ENCODE measurements at regions not wholly inside any gene's neighbourhood (a gene's known extent, or its start where the extent isn't known, plus 50 kb on each side); places are given as distances from the start of the nearest gene placed in this dataset.

DNA sequence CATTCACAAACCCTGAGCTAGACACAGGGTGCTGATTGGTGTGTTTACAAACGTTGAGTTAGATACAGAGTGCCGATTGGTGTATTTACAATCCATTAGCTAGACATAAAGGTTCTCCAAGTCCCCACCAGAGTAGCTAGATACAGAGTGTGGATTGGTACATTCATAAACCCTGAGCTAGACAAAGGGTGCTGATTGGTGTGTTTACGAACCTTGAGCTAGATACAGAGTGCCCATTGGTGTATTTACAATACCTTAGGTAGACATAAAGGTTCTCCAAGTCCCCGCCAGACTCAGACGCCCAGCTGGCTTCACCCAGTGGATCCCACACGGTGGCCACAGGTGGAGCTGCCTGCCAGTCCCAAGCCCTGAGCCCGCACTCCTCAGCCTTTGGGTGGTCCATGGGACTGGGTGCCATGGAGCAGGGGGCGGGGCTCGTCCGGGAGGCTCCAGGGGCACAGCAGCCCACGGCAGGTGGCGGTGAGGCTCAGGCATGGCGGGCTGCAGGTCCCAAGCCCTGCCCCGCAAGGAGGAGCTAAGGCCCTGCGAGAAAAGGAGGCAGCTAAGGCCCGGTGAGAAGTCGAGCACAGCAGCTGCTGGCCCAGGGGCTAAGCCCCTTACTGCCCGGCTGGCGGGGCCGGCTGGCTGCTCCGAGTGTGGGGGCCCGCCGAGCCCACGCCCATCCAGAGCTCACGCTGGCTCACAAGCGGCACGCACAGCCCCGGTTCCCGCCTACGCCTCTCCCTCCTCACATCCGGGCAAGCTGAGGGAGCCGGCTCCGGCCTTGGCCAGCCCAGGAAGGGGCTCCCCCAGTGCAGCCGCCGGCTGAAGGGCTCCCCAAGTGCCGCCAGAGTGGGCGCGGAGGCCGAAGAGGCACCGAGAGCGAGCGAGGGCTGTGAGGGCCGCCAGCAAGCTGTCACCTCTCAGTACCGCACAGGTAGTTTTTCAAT lies 1039.2 kb upstream of the CDH9 start:
- intact Hi-C loops (cut with DNase I; ENCODE audit: low total_unique reads): no loop called here
- no peak for DNase-seq (ENCODE audit: low spot score in 2 of 2)
- H3K27me3 ChIP-seq: no peaks in the 10 kb centered on the region
- peaks cover 4 to 6% of the 10 kb centered on the region in 2 donors for H3K9me3 ChIP-seq
- no peak overlapping the region for H3K4me3 ChIP-seq
- no peaks in the 10 kb centered on the region for H3K36me3 ChIP-seq
- no peak overlapping the region for H3K27ac ChIP-seq
- TF ChIP-seq POLR2AphosphoS5 (IDR thresholded peaks at IDR 0.05): no peak
- H3K4me1 ChIP-seq: no peaks in the 10 kb centered on the region

DNA sequence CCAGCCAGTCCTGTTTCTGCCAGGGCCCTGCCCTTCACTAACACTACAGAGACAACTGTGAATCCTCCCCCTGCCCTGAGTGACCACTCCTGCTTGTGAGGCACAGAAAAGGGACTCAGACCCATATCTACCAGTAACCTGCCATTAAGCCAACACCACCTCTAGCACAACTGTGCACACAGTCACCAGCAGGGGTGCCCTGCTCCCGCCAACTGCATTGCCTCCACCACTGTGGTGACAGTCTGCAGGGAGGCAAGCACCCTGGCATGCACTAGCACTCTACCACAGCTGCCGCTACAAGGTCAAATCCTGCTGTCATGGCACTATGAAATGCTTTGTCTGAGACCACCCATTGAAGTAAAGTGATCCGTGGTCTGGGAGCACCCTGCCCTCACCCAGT lies 1028.5 kb upstream of the CDH9 start:
- Histone ChIP-seq H3K27me3 (no peaks in the 10 kb centered on the region), H3K9me3 (no peaks in the 10 kb centered on the region), H3K36me3 (no peaks in the 10 kb centered on the region), H3K27ac (no peak overlapping the region), H3K4me3 (no peak overlapping the region), H3K4me1 (no peaks in the 10 kb centered on the region)
- no peak for DNase-seq (ENCODE audit: low spot score in 2 of 2)
- intact Hi-C loops (cut with DNase I; ENCODE audit: low total_unique reads): no loop called here
- TF ChIP-seq POLR2AphosphoS5 (IDR thresholded peaks at IDR 0.05) (no peak), POLR2A (IDR thresholded peaks at IDR 0.05) (no peak)
- TF ChIP-seq, protein P1, sequence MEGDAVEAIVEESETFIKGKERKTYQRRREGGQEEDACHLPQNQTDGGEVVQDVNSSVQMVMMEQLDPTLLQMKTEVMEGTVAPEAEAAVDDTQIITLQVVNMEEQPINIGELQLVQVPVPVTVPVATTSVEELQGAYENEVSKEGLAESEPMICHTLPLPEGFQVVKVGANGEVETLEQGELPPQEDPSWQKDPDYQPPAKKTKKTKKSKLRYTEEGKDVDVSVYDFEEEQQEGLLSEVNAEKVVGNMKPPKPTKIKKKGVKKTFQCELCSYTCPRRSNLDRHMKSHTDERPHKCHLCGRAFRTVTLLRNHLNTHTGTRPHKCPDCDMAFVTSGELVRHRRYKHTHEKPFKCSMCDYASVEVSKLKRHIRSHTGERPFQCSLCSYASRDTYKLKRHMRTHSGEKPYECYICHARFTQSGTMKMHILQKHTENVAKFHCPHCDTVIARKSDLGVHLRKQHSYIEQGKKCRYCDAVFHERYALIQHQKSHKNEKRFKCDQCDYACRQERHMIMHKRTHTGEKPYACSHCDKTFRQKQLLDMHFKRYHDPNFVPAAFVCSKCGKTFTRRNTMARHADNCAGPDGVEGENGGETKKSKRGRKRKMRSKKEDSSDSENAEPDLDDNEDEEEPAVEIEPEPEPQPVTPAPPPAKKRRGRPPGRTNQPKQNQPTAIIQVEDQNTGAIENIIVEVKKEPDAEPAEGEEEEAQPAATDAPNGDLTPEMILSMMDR (IDR thresholded peaks at IDR 0.05): no peak

DNA sequence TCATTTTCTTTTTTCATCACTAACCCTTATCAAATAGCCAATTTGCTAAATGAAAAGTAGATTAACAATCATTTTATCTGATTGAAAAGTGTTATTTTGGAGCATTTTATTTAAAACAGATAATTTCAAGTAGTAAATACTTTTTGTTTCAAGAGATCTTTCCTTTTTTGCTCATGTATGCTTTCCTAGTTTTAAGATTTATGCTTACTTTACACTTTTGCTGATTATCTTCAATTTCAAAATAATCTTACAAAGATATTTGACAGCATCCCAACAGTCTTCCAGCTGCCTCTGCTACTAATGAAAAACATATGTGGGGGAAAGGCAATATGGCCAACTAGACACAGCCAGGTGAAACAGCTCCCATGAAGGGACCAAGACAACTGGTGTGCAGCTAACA lies 1027.3 kb upstream of the CDH9 start:
- TF ChIP-seq, protein P1 (IDR thresholded peaks at IDR 0.05): no peak
- TF ChIP-seq POLR2AphosphoS5 (IDR thresholded peaks at IDR 0.05) (no peak), POLR2A (IDR thresholded peaks at IDR 0.05) (no peak)

DNA sequence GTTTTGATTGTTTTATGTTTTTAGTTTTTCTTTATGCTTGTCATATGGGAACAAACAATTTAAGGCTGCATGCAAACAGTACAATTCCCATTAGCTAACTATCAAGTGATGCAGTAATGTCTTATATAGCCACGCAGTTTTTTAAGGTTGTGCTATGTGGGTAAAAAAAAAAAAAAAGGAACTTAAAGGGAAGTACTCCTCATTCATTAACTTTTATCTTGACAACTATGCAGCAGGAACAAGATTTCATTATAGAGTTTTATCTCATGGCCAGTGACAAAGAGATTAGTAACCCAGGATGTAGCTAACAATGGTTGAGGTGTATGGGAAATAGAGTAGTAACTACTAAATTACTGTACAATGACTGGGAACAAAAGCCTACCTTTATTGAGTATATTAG lies 1008.2 kb upstream of the CDH9 start:
- Histone ChIP-seq H3K27ac (no peak overlapping the region), H3K36me3 (no peaks in the 10 kb centered on the region), H3K27me3 (no peaks in the 10 kb centered on the region), H3K9me3 (no peaks in the 10 kb centered on the region), H3K4me3 (no peak overlapping the region), H3K4me1 (no peaks in the 10 kb centered on the region)
- DNase-seq (ENCODE audit: low spot score in 2 of 2): no peak
- TF ChIP-seq, protein P1 (IDR thresholded peaks at IDR 0.05): no peak
- TF ChIP-seq POLR2A (IDR thresholded peaks at IDR 0.05) (no peak), POLR2AphosphoS5 (IDR thresholded peaks at IDR 0.05) (no peak)
- intact Hi-C loops (cut with DNase I; ENCODE audit: low total_unique reads): no loop called here

More for the DNA sequence above, 1027.3 kb upstream of the CDH9 start:
- Histone ChIP-seq H3K4me1 (no peaks in the 10 kb centered on the region), H3K4me3 (no peak overlapping the region), H3K36me3 (no peaks in the 10 kb centered on the region), H3K9me3 (no peaks in the 10 kb centered on the region), H3K27me3 (no peaks in the 10 kb centered on the region), H3K27ac (no peak overlapping the region)
- intact Hi-C loops (cut with DNase I; ENCODE audit: low total_unique reads): no loop called here
- DNase-seq (ENCODE audit: low spot score in 2 of 2): no peak

DNA sequence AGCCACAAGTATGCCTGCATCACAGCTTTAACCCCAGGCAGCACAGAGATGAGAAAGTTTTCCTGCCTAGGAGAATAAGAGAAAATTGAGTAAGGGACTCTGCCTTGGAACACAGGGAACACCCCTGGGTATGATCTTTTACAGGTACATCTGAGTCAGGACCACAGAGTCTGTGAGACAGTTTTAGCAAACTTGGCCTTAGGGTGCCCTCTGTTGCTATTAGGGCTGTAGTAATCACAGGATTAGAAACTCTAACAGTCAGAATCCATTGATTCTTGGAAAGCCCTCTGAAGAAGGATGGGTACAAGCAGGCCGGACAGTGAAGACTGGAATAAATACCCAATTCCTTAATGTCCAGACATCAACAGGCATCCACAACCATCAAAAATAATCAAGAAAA lies 989.5 kb upstream of the CDH9 start:
- Histone ChIP-seq H3K4me1 (no peaks in the 10 kb centered on the region), H3K36me3 (no peaks in the 10 kb centered on the region), H3K27ac (no peak overlapping the region), H3K4me3 (no peak overlapping the region), H3K9me3 (peaks cover 0 to 28% of the 10 kb centered on the region in 2 donors), H3K27me3 (no peaks in the 10 kb centered on the region)
- no peak for DNase-seq (ENCODE audit: low spot score in 2 of 2)
- TF ChIP-seq, protein P1 (IDR thresholded peaks at IDR 0.05): no peak
- no peak for TF ChIP-seq POLR2AphosphoS5 (IDR thresholded peaks at IDR 0.05)
- TF ChIP-seq POLR2A (IDR thresholded peaks at IDR 0.05): no peak
- intact Hi-C loops (cut with DNase I; ENCODE audit: low total_unique reads): no loop called here
